Neural progenitor cell (in vitro differentiated cells): ENCODE measurements at regions not wholly inside any gene's neighbourhood (a gene's known extent, or its start where the extent isn't known, plus 50 kb on each side); places are given as distances from the start of the nearest gene placed in this dataset.
A peak's percentile ranks its signal among the peaks of the same experiment; 100 is the strongest.

Source experiments
- DNase-seq: peaks from one replicate; pipeline ENCODE4 v3.0.0-alpha.2; 2016; ENCODE audit warnings: low spot score
- H2AFZ ChIP-seq: fragments of 200-600 bp; sonication (generic); replicated peaks from 2 replicates; pipeline ENCODE4 v1.6.1; 2016; ENCODE audit warnings: antibody characterized with exemption
- H3F3A ChIP-seq: fragments of 200-600 bp; sonication (generic); 2 replicates; pipeline ENCODE4 v1.6.1; 2016; ENCODE audit warnings: antibody characterized with exemption, low read depth
- H3K27ac ChIP-seq: fragments of 200-600 bp; sonication (generic); 2 replicates; pipeline ENCODE4 v1.5.1; 2016; ENCODE audit warnings: mild to moderate bottlenecking
- H3K27me3 ChIP-seq: fragments of 200-600 bp; sonication (generic); 2 replicates; pipeline ENCODE4 v1.6.1; 2016; ENCODE audit warnings: mild to moderate bottlenecking, moderate library complexity
- H3K36me3 ChIP-seq: fragments of 200-600 bp; sonication (generic); 2 replicates; pipeline ENCODE4 v1.5.1; 2016
- H3K4me1 ChIP-seq: fragments of 200-600 bp; sonication (generic); 2 replicates; pipeline ENCODE4 v1.6.1; 2016; ENCODE audit warnings: mixed run types
- H3K4me2 ChIP-seq: fragments of 200-600 bp; sonication (generic); 2 replicates; pipeline ENCODE4 v1.6.1; 2016
- H3K4me3 ChIP-seq: fragments of 200-600 bp; sonication (generic); 2 replicates; pipeline ENCODE4 v1.5.1; 2016
- H3K79me2 ChIP-seq: fragments of 200-600 bp; sonication (generic); 2 replicates; pipeline ENCODE4 v1.6.1; 2016; ENCODE audit warnings: low read depth
- H3K9ac ChIP-seq: fragments of 200-600 bp; sonication (generic); 2 replicates; pipeline ENCODE4 v1.6.1; 2016
- H3K9me3 ChIP-seq: fragments of 200-600 bp; sonication (generic); 2 replicates; pipeline ENCODE4 v1.5.1; 2016; ENCODE audit warnings: low read depth
- H4K20me1 ChIP-seq: fragments of 200-600 bp; sonication (generic); 2 replicates; pipeline ENCODE4 v1.6.1; 2016; ENCODE audit warnings: low read depth
- H3K27ac Mint-ChIP-seq: 3 replicates; pipeline ENCODE4 v1.8.0; 2021; ENCODE audit warnings: mixed read lengths
- H3K27me3 Mint-ChIP-seq: 2 replicates; pipeline ENCODE4 v1.8.0; 2022; ENCODE audit warnings: low read depth, mild to moderate bottlenecking, inconsistent platforms, moderate library complexity, mixed read lengths; ENCODE audit not compliant: insufficient read depth
- H3K36me3 Mint-ChIP-seq: 3 replicates; pipeline ENCODE4 v1.8.0; 2021; ENCODE audit warnings: mixed read lengths
- H3K4me1 Mint-ChIP-seq: 3 replicates; pipeline ENCODE4 v1.8.0; 2021; ENCODE audit warnings: mixed read lengths
- H3K4me3 Mint-ChIP-seq: 3 replicates; pipeline ENCODE4 v1.8.0; 2021; ENCODE audit warnings: mild to moderate bottlenecking, moderate library complexity, mixed read lengths
- H3K9me3 Mint-ChIP-seq: 3 replicates; pipeline ENCODE4 v1.8.0; 2020; ENCODE audit warnings: mixed read lengths
- CTCF ChIP-seq: fragments of 200-600 bp; sonication (generic); IDR thresholded peaks from 2 replicates; pipeline ENCODE4 v1.5.1; 2017; ENCODE audit warnings: antibody characterized with exemption, mild to moderate bottlenecking
- EZH2 ChIP-seq: fragments of 200-600 bp; sonication (generic); IDR thresholded peaks from 2 replicates; pipeline ENCODE4 v1.6.1; 2017; ENCODE audit warnings: antibody characterized with exemption, mild to moderate bottlenecking, moderate library complexity
- EZH2phosphoT487 ChIP-seq: fragments of 200-600 bp; sonication (generic); IDR thresholded peaks from 2 replicates; pipeline ENCODE4 v1.6.1; 2017; ENCODE audit warnings: antibody characterized with exemption

- H3K4me1 Mint-ChIP-seq: no peaks in the 10 kb centered on the region
- Histone ChIP-seq H3K79me2 (no peaks in the 10 kb centered on the region), H2AFZ (no peak overlapping the region), H3K4me1 (no peaks in the 10 kb centered on the region), H3F3A (no peaks in the 10 kb centered on the region), H3K9ac (no peak overlapping the region), H3K4me2 (no peak overlapping the region), H3K36me3 (no peaks in the 10 kb centered on the region), H3K27ac (no peak overlapping the region), H3K9me3 (no peaks in the 10 kb centered on the region), H3K27me3 (no peaks in the 10 kb centered on the region), H3K4me3 (no peak overlapping the region), H4K20me1 (no peaks in the 10 kb centered on the region)
- H3K4me3 Mint-ChIP-seq: no peak overlapping the region
- no peaks in the 10 kb centered on the region for H3K36me3 Mint-ChIP-seq
- H3K9me3 Mint-ChIP-seq: no peaks in the 10 kb centered on the region
- DNase-seq: no peak
- H3K27me3 Mint-ChIP-seq: no peaks in the 10 kb centered on the region
- H3K27ac Mint-ChIP-seq: no peak overlapping the region
- no peak for TF ChIP-seq EZH2
- TF ChIP-seq CTCF: no peak
- TF ChIP-seq EZH2phosphoT487: no peak
These were observed 560.0 kb upstream of the NRG3 start for GRCh38 chr10:81315026-81315425.

- Histone ChIP-seq H3K4me3 (no peak overlapping the region), H3K27ac (no peak overlapping the region), H3K36me3 (no peaks in the 10 kb centered on the region), H3F3A (no peaks in the 10 kb centered on the region), H4K20me1 (no peaks in the 10 kb centered on the region), H3K4me2 (no peak overlapping the region), H3K79me2 (no peaks in the 10 kb centered on the region), H3K4me1 (no peaks in the 10 kb centered on the region), H3K27me3 (no peaks in the 10 kb centered on the region), H3K9me3 (no peaks in the 10 kb centered on the region), H3K9ac (no peak overlapping the region), H2AFZ (no peak overlapping the region)
- Mint-ChIP-seq H3K4me1 (no peaks in the 10 kb centered on the region), H3K36me3 (no peaks in the 10 kb centered on the region), H3K9me3 (no peaks in the 10 kb centered on the region), H3K4me3 (no peak overlapping the region), H3K27me3 (peaks cover 2% of the 10 kb centered on the region), H3K27ac (no peak overlapping the region)
- TF ChIP-seq EZH2phosphoT487: no peak
- no peak for TF ChIP-seq CTCF
- TF ChIP-seq EZH2: no peak
- DNase-seq: no peak
These were observed 527.0 kb upstream of the NRG3 start for GRCh38 chr10:81348003-81348402.

- Mint-ChIP-seq H3K27me3 (no peaks in the 10 kb centered on the region), H3K27ac (no peak overlapping the region), H3K9me3 (no peaks in the 10 kb centered on the region), H3K36me3 (no peaks in the 10 kb centered on the region), H3K4me3 (no peak overlapping the region), H3K4me1 (peaks cover 4% of the 10 kb centered on the region)
- H3K4me1 ChIP-seq: no peaks in the 10 kb centered on the region
- H3F3A ChIP-seq: no peaks in the 10 kb centered on the region
- peak; percentile 4 for DNase-seq
- no peak overlapping the region for H2AFZ ChIP-seq
- no peak overlapping the region for H3K9ac ChIP-seq
- no peaks in the 10 kb centered on the region for H3K27me3 ChIP-seq
- TF ChIP-seq CTCF (no peak), EZH2 (no peak), EZH2phosphoT487 (no peak)
- no peaks in the 10 kb centered on the region for H3K79me2 ChIP-seq
- no peaks in the 10 kb centered on the region for H4K20me1 ChIP-seq
- no peaks in the 10 kb centered on the region for H3K36me3 ChIP-seq
- H3K9me3 ChIP-seq: no peaks in the 10 kb centered on the region
- no peak overlapping the region for H3K27ac ChIP-seq
- no peak overlapping the region for H3K4me3 ChIP-seq
- no peak overlapping the region for H3K4me2 ChIP-seq
These were observed 507.9 kb upstream of the NRG3 start for GRCh38 chr10:81367132-81367531.

GRCh38 chr10:81386817-81387216 lies 488.2 kb upstream of the NRG3 start:
- Histone ChIP-seq H3K4me1 (no peaks in the 10 kb centered on the region), H3K4me3 (no peak overlapping the region), H3F3A (no peaks in the 10 kb centered on the region), H4K20me1 (no peaks in the 10 kb centered on the region), H3K9me3 (no peaks in the 10 kb centered on the region), H3K27ac (no peak overlapping the region), H3K27me3 (no peaks in the 10 kb centered on the region), H3K36me3 (no peaks in the 10 kb centered on the region), H3K4me2 (no peak overlapping the region), H2AFZ (no peak overlapping the region), H3K79me2 (no peaks in the 10 kb centered on the region), H3K9ac (no peak overlapping the region)
- DNase-seq: no peak
- TF ChIP-seq EZH2 (no peak), EZH2phosphoT487 (no peak), CTCF (no peak)
- no peaks in the 10 kb centered on the region for H3K27me3 Mint-ChIP-seq
- no peaks in the 10 kb centered on the region for H3K36me3 Mint-ChIP-seq
- peaks cover 4% of the 10 kb centered on the region for H3K9me3 Mint-ChIP-seq
- no peak overlapping the region for H3K4me3 Mint-ChIP-seq
- H3K27ac Mint-ChIP-seq: no peak overlapping the region
- H3K4me1 Mint-ChIP-seq: no peaks in the 10 kb centered on the region
